ENCODE measurements at regions not wholly inside any gene's neighbourhood (a gene's known extent, or its start where the extent isn't known, plus 50 kb on each side); places are given as distances from the start of the nearest gene placed in this dataset.

DNA sequence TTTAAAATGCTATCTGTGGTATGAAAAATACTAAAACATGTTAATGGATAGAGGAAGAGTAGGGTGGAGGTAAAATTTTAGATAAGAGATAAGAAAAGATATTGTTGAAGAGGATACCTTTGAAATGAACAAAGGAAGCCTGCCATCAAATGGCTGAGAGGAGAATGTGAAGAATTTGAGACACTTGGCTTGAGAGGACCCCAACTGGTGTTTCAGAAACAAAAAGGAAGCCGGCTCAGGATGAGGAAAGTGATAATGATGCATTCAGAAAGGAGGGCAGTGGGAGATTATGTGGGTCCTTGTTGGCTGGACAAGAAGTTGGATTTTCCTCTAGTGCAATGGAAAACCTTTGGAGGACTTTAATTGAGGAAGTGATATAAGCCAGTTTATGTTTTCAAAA is 264.4 kb downstream of the DUSP6 start:
- TF ChIP-seq, protein P1, sequence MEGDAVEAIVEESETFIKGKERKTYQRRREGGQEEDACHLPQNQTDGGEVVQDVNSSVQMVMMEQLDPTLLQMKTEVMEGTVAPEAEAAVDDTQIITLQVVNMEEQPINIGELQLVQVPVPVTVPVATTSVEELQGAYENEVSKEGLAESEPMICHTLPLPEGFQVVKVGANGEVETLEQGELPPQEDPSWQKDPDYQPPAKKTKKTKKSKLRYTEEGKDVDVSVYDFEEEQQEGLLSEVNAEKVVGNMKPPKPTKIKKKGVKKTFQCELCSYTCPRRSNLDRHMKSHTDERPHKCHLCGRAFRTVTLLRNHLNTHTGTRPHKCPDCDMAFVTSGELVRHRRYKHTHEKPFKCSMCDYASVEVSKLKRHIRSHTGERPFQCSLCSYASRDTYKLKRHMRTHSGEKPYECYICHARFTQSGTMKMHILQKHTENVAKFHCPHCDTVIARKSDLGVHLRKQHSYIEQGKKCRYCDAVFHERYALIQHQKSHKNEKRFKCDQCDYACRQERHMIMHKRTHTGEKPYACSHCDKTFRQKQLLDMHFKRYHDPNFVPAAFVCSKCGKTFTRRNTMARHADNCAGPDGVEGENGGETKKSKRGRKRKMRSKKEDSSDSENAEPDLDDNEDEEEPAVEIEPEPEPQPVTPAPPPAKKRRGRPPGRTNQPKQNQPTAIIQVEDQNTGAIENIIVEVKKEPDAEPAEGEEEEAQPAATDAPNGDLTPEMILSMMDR (IDR thresholded peaks at IDR 0.05 in 4 of 5, conservative IDR thresholded peaks at IDR 0.05 in 1 of 5) = no peak
- no peak for TF ChIP-seq POLR2A (IDR thresholded peaks at IDR 0.05)
